Sigmoid colon (tissue), 6 donors: ENCODE measurements at regions not wholly inside any gene's neighbourhood (a gene's known extent, or its start where the extent isn't known, plus 50 kb on each side); places are given as distances from the start of the nearest gene placed in this dataset.

Experiments
- DNase-seq: peaks from one replicate; pipeline ENCODE4 v3.0.0-alpha.2; 2019
- H3K27ac ChIP-seq, 4 donors: fragments of 200-600 bp; sonication (generic); one replicate each; pipeline ENCODE4 v1.5.1; 2016 to 2019; ENCODE audit warnings: mild to moderate bottlenecking in 1 of 4
- H3K27me3 ChIP-seq, 3 donors: fragments of 200-600 bp; sonication (generic); one replicate each; pipeline ENCODE4 v1.5.1; 2019; ENCODE audit warnings: mild to moderate bottlenecking in 1 of 3
- H3K36me3 ChIP-seq, 4 donors: fragments of 200-600 bp; sonication (generic); one replicate each; pipeline ENCODE4 v1.5.1; 2016 to 2019
- H3K4me1 ChIP-seq, 4 donors: fragments of 200-600 bp; sonication (generic); one replicate each; pipeline ENCODE4 v1.5.1; 2017 to 2019
- H3K4me3 ChIP-seq, 4 donors: fragments of 200-600 bp; sonication (generic); one replicate each; pipeline ENCODE4 v1.5.1; 2017 to 2019; ENCODE audit warnings: mild to moderate bottlenecking in 2 of 4, moderate library complexity in 1 of 4
- H3K9me3 ChIP-seq, 4 donors: fragments of 200-600 bp in 3 of 4; sonication (generic) in 3 of 4; one replicate each; pipeline versions ENCODE4 v1.5.1 to v1.6.1; 2013 to 2019
- EP300 ChIP-seq, 4 donors: sonication (generic); formaldehyde crosslinking; IDR thresholded peaks; one replicate each; pipeline ENCODE4 v1.6.1; 2017; ENCODE audit warnings: antibody characterized with exemption in 4 of 4
- POLR2A ChIP-seq, 2 donors: fragments of 450-650 bp; IDR thresholded peaks; one replicate each; pipeline ENCODE4 v1.6.1; 2016; ENCODE audit warnings: antibody characterized with exemption in 2 of 2, mild to moderate bottlenecking in 2 of 2, moderate library complexity in 2 of 2
- POLR2AphosphoS5 ChIP-seq, 4 donors: sonication (generic); formaldehyde crosslinking; IDR thresholded peaks; one replicate each; pipeline ENCODE4 v1.6.1; 2017; ENCODE audit warnings: antibody characterized with exemption in 4 of 4
- WGBS, 2 donors: extraction: QIAGEN DNeasy Blood & Tissue Kit; methylation state at CpG; one replicate each; pipeline ENCODE4 v1.1.7; 2013; 5-methylcytosine and 5-hydroxymethylcytosine counted together
- intact Hi-C: fragments of 100-400 bp; cut with DNase I; formaldehyde crosslinking; loops from one replicate; pipeline ENCODE4 v1.15.1; 2023
- TF ChIP-seq, protein P1 (sequence below), 4 experiments: fragments of 450-650 bp in 3 of 4; fragments of 200-600 bp in 1 of 4; IDR thresholded peaks; one replicate each; pipeline ENCODE4 v1.5.1; 2016 to 2019; ENCODE audit warnings: antibody characterized with exemption in 4 of 4, mild to moderate bottlenecking in 3 of 4, moderate library complexity in 2 of 4
- donor health status: healthy with polysubstance abuse.
- donor health status: healthy.

DNA sequence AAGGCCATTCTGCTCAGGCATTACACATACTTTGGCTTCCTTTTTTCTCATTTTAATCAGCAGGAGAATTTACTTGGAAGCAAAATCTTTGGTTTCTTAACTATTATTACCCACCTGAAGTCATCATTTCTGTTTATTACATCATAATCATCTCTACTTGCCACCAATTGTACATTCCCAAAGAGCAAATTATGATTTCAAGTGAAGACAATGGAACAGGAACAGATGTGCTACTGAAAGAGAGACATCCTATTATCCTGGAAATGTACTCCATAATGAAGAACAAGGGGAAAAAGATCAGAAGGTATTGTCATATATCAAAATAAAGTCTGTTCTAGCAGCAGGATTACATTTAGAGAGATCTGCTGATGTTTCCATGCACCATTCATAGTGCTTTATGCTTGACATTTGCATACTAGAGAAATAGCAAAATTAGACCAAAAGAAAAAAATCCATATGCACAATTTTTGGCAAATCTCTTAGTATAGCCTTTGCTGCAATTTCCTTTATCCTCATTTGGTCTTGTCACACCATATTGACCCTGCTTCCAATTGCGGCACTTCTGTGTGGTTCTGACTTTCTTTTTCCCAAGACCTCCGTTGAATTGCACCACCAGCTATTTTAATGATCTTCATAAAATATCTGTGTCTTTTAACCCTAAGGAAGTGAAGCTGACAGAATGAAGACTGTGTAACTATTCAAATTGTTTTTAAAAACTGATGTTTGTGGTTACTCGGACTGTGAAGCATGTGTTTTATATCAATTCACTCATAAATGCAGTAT lies 683.8 kb downstream of the ZNF385D start:
- 59 to 80% methylated on average over 3 of the region's 3 CpGs for WGBS, 2 donors
- H3K9me3 ChIP-seq = peaks cover 0 to 2% (median 0%) of the 10 kb centered on the region in 4 donors

DNA sequence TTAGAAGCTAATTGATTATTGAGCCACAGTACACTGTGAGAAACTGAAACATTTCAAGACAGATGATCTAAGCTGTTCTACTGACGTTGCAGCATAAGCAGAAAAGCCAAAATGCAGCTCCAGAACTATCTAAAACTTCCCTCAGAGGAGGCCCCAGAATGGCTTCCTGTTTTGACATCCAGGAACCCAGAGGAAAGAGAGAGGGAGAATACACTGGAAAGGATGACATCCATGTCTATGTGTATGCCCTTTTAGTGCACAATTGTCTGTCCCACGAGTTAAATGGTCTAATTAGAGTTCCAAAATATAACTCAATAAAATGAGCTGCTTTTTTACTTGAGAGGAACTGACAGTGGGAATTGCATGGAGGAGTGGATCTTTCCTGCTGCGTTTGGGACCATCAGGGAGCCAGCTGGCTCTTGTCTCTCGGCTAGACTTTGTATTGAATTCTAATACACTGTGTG lies 688.1 kb downstream of the ZNF385D start:
- H3K9me3 ChIP-seq = no peaks in the 10 kb centered on the region
- TF ChIP-seq, protein P1, sequence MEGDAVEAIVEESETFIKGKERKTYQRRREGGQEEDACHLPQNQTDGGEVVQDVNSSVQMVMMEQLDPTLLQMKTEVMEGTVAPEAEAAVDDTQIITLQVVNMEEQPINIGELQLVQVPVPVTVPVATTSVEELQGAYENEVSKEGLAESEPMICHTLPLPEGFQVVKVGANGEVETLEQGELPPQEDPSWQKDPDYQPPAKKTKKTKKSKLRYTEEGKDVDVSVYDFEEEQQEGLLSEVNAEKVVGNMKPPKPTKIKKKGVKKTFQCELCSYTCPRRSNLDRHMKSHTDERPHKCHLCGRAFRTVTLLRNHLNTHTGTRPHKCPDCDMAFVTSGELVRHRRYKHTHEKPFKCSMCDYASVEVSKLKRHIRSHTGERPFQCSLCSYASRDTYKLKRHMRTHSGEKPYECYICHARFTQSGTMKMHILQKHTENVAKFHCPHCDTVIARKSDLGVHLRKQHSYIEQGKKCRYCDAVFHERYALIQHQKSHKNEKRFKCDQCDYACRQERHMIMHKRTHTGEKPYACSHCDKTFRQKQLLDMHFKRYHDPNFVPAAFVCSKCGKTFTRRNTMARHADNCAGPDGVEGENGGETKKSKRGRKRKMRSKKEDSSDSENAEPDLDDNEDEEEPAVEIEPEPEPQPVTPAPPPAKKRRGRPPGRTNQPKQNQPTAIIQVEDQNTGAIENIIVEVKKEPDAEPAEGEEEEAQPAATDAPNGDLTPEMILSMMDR (IDR thresholded peaks at IDR 0.05) = no peak
- TF ChIP-seq POLR2AphosphoS5 (IDR thresholded peaks at IDR 0.05) (no peak), POLR2A (IDR thresholded peaks at IDR 0.05) (no peak), EP300 (IDR thresholded peaks at IDR 0.05) (no peak)
- peaks cover 0 to 6% (median 0%) of the 10 kb centered on the region in 4 donors for H3K4me1 ChIP-seq
- no peaks in the 10 kb centered on the region for H3K36me3 ChIP-seq
- WGBS, 2 donors = 38 to 39% methylated on average over 4 of the region's 4 CpGs
- no peaks in the 10 kb centered on the region for H3K27me3 ChIP-seq
- DNase-seq = no peak
- intact Hi-C loops = no loop called here
- H3K4me3 ChIP-seq = no peak overlapping the region
- peak overlapping the region in 2 of 4 donors; percentile 22 to 45 for H3K27ac ChIP-seq

More for the DNA sequence above, 683.8 kb downstream of the ZNF385D start:
- Histone ChIP-seq H3K27me3 (no peaks in the 10 kb centered on the region), H3K27ac (no peak overlapping the region), H3K36me3 (no peaks in the 10 kb centered on the region), H3K4me3 (no peak overlapping the region), H3K4me1 (no peaks in the 10 kb centered on the region)
- DNase-seq = no peak
- intact Hi-C loops = no loop called here
- no peak for TF ChIP-seq POLR2A (IDR thresholded peaks at IDR 0.05)

DNA sequence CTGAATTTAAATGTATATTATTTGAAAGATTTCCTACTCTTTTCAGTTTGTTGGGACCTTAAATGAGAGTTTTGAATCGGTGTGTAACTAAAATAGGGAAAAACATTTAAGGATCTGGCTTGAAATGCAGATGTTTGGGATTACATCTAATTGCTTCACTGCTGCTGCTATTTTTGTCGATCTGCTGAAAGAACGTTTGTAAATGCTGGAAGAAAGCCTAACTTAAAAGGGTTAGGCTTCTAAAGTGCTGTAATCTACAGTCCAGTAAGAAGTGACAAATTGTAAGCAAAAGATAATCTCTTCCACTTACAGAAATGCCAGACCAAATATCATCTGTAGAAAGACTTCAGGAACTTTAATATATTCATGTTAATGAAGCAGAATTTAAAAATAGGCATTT lies 691.6 kb downstream of the ZNF385D start:
- intact Hi-C loops = no loop called here
- no peaks in the 10 kb centered on the region for H3K27me3 ChIP-seq
- H3K36me3 ChIP-seq = no peaks in the 10 kb centered on the region
- no peak for DNase-seq
- WGBS, 2 donors = 56 to 68% methylated on average over 3 of the region's 3 CpGs
- no peaks in the 10 kb centered on the region for H3K9me3 ChIP-seq
- H3K4me3 ChIP-seq = no peak overlapping the region
- TF ChIP-seq EP300 (IDR thresholded peaks at IDR 0.05) = no peak
- TF ChIP-seq, protein P1 (IDR thresholded peaks at IDR 0.05) = no peak
- TF ChIP-seq POLR2AphosphoS5 (IDR thresholded peaks at IDR 0.05) = no peak
- no peak for TF ChIP-seq POLR2A (IDR thresholded peaks at IDR 0.05)
- H3K4me1 ChIP-seq = peaks cover 0 to 6% (median 0%) of the 10 kb centered on the region in 4 donors
- H3K27ac ChIP-seq = peak overlapping the region in 1 of 4 donors; percentile 28

DNA sequence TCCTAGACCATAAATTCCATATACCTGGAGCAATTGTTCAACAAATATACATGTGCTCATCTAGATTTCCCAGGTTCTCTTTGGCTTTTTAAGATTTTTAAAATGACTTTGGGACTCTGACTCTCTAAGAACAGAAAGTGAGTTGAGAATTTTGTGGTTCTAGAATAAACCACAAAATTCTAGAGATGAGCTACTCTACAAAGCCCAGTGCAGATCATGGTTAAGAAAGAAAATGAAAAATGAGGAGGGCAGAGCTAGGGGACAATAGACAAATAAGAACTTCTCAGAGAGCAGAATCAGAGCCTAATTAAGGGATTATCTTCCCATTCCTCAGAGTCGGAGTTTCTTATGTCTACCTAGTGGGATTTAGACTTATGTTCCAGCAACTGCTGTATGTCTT lies 694.7 kb downstream of the ZNF385D start:
- H3K27me3 ChIP-seq = no peaks in the 10 kb centered on the region
- intact Hi-C loops = no loop called here
- TF ChIP-seq, protein P1 (IDR thresholded peaks at IDR 0.05) = no peak
- TF ChIP-seq POLR2A (IDR thresholded peaks at IDR 0.05) (no peak), EP300 (IDR thresholded peaks at IDR 0.05) (no peak), POLR2AphosphoS5 (IDR thresholded peaks at IDR 0.05) (no peak)
- no peak overlapping the region for H3K4me3 ChIP-seq
- no peaks in the 10 kb centered on the region for H3K9me3 ChIP-seq
- no peak for DNase-seq
- H3K4me1 ChIP-seq = peaks cover 0 to 6% (median 0%) of the 10 kb centered on the region in 4 donors
- no peaks in the 10 kb centered on the region for H3K36me3 ChIP-seq
- WGBS, 2 donors = 88 to 96% methylated on average over 1 of the region's 1 CpG
- H3K27ac ChIP-seq = no peak overlapping the region

DNA sequence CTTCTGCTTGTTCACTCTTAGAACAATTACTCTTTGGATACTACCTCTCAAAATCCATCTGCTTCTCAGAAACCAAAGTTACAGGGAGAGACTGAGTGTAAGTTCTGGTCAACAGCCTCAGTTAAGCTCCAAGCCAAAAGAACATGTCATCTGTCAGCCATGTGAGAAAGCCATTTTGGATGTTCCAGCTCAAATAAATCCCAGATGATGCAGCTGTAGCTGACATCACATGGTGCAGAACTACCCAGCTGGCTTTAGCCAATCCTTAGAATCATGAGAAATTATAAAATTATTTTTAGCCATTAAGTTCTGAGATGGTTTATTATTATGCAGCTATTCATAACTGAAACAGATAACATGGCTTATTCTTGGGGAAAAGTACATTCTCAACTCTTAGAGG lies 696.0 kb downstream of the ZNF385D start:
- DNase-seq = no peak
- Histone ChIP-seq H3K9me3 (no peaks in the 10 kb centered on the region), H3K4me3 (no peak overlapping the region), H3K27me3 (no peaks in the 10 kb centered on the region), H3K4me1 (peaks cover 0 to 6% (median 0%) of the 10 kb centered on the region in 4 donors), H3K27ac (no peak overlapping the region), H3K36me3 (no peaks in the 10 kb centered on the region)
- TF ChIP-seq, protein P1 (IDR thresholded peaks at IDR 0.05) = no peak
- TF ChIP-seq POLR2A (IDR thresholded peaks at IDR 0.05) (no peak), EP300 (IDR thresholded peaks at IDR 0.05) (no peak)
- intact Hi-C loops = no loop called here
